Panc1 (cell line): ENCODE measurements at regions not wholly inside any gene's neighbourhood (a gene's known extent, or its start where the extent isn't known, plus 50 kb on each side); places are given as distances from the start of the nearest gene placed in this dataset.

Source experiments
- CTCF ChIP-seq: fragments of 450-650 bp; IDR thresholded peaks from 2 replicates; pipeline ENCODE4 v1.5.1; 2017; ENCODE audit warnings: mild to moderate bottlenecking
- POLR2AphosphoS5 ChIP-seq: IDR thresholded peaks from 2 replicates; pipeline ENCODE4 v1.6.1; 2012; ENCODE audit warnings: mild to moderate bottlenecking, low read depth, low read length, moderate library complexity
- REST ChIP-seq, 2 experiments: IDR thresholded peaks; 2 replicates each; pipeline ENCODE4 v1.6.1; 2011 to 2012; ENCODE audit warnings: low read depth in 2 of 2, control low read depth in 1 of 2, low read length in 1 of 2, mild to moderate bottlenecking in 1 of 2, moderate library complexity in 1 of 2; ENCODE audit not compliant: insufficient read depth in 1 of 2
- SIN3A ChIP-seq: IDR thresholded peaks from 2 replicates; pipeline ENCODE4 v1.6.1; 2012; ENCODE audit warnings: low read depth, mild to moderate bottlenecking, low read length, moderate library complexity, borderline replicate concordance; ENCODE audit not compliant: insufficient read depth

GRCh38 chr18:76232010-76232409 lies 263.0 kb downstream of the ZNF516 start:
- no peak for TF ChIP-seq CTCF
- no peak for TF ChIP-seq POLR2AphosphoS5
- TF ChIP-seq REST (IDR thresholded peaks at IDR 0.05; ENCODE audit: insufficient read depth in 1 of 2, low read depth in 2 of 2, low read length in 1 of 2), result no peak
- no peak for TF ChIP-seq SIN3A
